ENCODE measurements at regions not wholly inside any gene's neighbourhood (a gene's known extent, or its start where the extent isn't known, plus 50 kb on each side); places are given as distances from the start of the nearest gene placed in this dataset.

DNA sequence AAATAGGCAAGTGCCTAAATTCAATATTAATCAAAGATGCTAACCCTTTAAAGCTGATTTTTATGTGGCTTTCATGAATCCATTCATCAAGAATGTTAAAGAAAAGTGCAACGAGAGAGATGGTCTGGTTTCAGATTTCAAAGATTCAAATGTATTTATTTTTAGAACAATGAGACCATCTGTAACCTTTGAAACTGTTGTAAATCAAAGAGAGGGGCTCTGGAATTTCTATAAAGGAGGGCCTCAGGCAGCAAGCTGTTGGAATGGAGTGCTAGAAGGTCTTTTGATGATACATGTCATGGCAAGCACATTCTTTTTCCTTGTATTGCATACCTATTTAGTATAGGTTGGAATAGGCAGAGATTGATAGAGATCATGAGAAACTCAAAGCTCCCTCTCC is 433.0 kb downstream of the LRIG3 start:
- TF ChIP-seq, protein P1, sequence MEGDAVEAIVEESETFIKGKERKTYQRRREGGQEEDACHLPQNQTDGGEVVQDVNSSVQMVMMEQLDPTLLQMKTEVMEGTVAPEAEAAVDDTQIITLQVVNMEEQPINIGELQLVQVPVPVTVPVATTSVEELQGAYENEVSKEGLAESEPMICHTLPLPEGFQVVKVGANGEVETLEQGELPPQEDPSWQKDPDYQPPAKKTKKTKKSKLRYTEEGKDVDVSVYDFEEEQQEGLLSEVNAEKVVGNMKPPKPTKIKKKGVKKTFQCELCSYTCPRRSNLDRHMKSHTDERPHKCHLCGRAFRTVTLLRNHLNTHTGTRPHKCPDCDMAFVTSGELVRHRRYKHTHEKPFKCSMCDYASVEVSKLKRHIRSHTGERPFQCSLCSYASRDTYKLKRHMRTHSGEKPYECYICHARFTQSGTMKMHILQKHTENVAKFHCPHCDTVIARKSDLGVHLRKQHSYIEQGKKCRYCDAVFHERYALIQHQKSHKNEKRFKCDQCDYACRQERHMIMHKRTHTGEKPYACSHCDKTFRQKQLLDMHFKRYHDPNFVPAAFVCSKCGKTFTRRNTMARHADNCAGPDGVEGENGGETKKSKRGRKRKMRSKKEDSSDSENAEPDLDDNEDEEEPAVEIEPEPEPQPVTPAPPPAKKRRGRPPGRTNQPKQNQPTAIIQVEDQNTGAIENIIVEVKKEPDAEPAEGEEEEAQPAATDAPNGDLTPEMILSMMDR (IDR thresholded peaks at IDR 0.05) = no peak
- no peak for TF ChIP-seq ZFX (IDR thresholded peaks at IDR 0.05; ENCODE audit: borderline replicate concordance)
